ELR (cell line): ENCODE measurements at regions not wholly inside any gene's neighbourhood (a gene's known extent, or its start where the extent isn't known, plus 50 kb on each side); places are given as distances from the start of the nearest gene placed in this dataset.

Source experiments
- DNase-seq: peaks from one replicate; pipeline ENCODE4 v3.0.0-alpha.2; 2015; ENCODE audit warnings: low read depth

- peak; percentile 20 for DNase-seq
These were observed 100.7 kb upstream of the PGRMC2 start for GRCh38 chr4:128388352-128388630.

DNA sequence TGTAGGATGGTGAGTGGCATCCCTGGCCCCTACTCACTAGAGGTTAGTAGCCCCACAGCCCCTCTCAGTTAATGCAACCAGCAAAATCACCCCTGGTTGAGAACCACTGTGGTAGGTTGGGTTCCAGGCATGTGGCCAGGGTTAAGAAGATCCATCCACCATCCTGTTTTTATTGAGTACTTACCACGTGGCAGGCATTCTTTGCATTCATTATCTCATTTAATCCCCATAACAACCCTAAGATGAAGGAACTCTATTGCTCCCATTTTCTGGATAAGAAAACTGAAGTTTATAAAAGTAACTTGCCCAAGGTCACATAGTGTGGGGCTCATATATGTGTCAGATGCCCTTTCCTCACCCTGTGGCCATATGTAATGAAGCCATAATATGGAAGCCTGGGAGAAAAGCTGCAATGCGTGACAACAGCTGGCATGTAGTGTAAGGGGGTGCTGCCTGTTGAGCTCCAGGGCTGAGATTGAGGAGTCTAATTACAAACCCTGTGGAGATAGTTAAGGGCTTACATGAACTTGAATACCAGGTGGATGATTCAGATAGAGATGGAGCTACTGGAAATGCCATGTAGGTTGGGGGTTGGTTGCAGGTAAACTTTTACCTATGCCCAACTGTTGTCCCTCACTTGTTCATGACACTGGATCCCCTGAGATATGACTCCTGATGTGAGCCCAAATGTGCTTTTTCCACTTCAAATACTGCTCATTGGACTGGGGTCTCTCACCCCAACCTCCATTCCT lies 100.2 kb upstream of the PGRMC2 start:
- peak; percentile 19 for DNase-seq

DNA sequence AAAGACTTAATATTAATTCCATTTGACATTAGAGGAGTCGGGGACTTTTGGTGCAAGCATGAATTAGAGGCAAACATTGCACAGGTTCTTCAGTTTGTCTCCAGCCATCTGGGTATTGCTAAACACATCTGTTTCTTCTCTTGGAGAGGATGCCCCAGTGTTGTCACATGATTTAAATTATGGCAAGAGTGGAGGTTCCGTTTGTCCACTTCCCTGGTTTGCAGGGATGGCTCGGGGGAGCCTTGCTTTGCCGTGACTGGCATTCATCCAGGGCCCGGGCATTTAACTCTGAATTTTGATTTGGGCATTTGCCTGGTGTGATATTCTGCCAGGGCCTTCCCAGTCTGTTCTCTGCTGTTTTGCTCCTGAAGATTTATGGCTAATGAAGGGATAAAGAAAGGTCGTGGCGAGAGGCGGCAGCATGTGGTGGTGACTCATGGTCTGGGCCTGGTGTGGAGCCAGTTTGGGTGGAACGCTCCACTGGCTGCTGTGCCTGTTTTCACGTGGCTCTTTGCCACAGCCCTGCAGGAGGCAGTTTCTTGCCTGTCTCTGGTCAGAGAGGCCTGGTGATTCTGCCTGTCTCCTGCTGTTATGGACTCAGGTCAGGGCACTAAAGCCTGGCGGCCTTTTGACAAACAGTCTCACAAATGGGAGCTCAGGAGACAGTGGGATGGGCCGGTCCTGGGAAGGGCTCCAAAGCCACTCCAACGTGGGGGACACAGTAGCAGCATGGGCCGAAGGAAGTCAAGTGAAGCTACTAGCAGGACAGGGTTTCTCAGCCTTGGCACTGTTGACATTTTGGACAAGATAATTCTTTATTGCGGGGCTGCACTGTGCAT lies 99.4 kb upstream of the PGRMC2 start:
- DNase-seq = peak; percentile 90

GRCh38 chr4:128385683-128386304 lies 98.2 kb upstream of the PGRMC2 start:
- DNase-seq = peak; percentile 60

DNA sequence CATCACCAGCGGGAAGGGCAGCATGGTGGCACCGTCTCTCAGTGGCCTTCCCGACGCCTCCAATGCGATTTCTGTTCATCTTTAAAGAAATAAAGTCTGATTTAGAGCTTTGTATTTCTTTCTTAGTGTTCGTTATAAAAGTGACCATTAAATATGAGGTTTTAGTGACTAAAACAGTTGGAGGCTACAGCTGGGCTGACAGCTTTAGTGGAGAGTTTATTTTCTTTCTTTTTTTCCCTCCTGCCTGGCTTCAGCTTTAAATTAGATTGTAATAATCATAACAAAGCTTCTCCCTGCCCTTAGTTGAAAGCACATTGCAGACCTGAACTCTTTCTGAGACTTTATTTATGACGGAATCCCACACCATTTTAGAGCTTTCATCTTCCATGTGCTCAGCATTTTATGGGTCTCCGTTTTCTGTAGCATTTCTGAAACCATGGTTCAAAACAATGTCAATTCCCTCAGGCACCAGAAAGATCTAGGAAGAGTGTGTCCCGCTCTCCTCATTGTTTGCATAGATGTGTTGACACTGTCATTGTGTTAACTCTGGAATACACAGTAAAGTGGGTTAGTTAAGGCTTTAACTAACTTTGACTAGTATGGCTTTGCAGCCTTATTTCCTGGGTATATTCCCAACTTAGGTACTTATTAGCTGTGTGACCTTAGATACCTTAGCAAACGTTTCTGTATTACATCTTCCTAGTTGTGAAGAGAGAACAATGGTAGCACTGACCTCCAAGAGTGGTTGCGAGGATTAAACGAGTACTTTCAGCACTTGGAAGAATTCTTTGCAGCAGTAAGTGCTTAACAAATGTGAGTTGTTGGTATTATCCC lies 97.4 kb upstream of the PGRMC2 start:
- no peak for DNase-seq

- peak; percentile 16 for DNase-seq
These were observed 96.5 kb upstream of the PGRMC2 start for GRCh38 chr4:128384091-128384520.

- DNase-seq = no peak
These were observed 94.3 kb upstream of the PGRMC2 start for GRCh38 chr4:128381748-128382559.

- no peak for DNase-seq
These were observed 92.7 kb upstream of the PGRMC2 start for GRCh38 chr4:128380306-128380705.

GRCh38 chr4:128379860-128380259 lies 92.2 kb upstream of the PGRMC2 start:
- peak; percentile 44 for DNase-seq

DNA sequence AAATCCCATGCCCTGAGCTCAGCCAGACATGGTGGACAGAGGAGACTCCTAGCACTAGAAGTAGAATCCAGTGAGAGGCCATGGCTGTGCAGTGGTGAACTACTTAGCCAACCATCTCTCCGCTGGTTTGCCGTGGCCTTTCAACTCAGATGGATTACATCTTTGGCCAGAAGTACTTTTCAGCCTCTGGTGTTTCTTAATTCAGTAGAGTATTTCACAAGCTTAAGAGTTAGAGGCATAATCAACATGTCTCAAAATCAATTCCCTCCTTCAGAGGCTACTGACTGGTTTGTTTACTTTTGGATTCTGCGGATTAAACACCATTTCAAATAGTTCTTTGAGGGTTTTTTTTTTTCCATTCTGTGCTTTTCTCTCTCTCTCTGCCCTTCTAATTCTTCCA lies 91.1 kb upstream of the PGRMC2 start:
- DNase-seq = no peak

DNA sequence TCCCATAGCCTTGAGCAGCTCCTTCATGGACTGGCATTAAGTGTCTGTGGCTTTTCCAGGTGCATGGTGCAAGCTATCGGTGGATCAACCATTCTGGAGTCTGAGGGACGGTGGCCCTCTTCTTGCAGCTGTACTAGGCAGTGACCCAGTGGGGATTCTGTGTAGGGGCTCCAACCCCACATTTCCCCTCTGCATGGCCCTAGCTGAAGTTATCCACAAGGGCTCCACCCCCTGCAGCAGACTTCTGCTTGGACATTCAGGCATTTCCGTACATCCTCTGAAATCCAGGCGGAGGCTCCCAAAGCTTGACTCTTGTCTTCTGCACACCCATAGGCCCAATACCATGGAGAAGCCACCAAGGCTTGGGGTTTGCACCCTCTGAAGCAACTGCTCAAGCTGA lies 89.3 kb upstream of the PGRMC2 start:
- no peak for DNase-seq

- DNase-seq = no peak
These were observed 88.7 kb upstream of the PGRMC2 start for GRCh38 chr4:128376303-128376702.

GRCh38 chr4:128373628-128374027 lies 86.0 kb upstream of the PGRMC2 start:
- DNase-seq = no peak

DNA sequence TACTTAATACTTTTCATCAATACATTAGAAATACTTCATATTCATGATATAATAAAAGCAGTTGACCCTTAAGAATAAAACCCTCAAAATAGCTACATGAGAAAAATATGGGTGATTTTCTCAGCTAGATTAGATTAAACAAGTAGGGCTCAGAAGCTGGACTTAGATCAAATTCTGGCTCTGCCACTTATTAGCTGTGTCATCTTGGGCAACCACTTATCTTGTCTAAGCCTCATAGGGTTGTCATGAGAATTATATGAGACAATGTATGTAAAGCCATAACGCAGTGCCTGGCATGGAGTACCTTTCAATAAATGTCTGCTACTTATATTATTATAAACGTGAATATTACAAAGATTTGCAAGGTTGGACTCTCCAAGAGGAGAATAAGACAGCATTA lies 84.3 kb upstream of the PGRMC2 start:
- no peak for DNase-seq

DNA sequence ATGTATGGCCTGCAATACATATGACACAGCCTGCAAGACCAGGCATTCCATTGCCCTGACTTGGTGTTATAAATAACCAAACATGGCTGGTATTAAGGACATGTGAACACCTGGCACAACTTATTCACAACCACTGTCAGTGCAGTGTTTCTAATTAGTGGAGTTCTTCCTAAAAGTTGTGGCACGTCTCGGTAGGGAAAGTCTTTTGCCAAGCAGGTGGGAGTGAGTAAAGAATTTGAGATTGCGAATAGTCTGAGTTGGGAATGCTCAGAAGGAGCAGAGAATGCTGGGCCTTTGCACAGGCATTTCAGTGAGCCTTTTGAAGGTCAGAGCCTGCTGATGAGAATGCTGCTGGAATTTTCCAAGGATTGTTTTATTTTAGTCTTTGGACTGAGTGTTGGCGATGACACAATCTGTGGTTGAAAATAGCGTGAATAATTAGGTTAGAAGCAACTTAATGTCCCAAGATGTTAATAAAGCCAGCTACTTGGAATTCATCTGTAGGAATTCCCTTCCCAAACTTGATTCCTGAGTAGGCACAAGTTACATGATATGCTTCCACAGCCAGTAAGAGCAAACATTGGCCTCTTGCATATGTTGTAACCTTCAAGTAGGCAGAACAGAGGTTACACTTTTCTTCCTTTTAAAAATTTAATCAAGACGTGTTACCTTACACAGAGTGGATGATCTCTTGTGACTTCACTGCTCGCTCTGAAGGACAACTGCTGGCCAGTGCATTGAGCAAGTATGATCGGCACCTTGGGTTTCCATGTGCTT lies 83.6 kb upstream of the PGRMC2 start:
- DNase-seq = peak; percentile 14

DNA sequence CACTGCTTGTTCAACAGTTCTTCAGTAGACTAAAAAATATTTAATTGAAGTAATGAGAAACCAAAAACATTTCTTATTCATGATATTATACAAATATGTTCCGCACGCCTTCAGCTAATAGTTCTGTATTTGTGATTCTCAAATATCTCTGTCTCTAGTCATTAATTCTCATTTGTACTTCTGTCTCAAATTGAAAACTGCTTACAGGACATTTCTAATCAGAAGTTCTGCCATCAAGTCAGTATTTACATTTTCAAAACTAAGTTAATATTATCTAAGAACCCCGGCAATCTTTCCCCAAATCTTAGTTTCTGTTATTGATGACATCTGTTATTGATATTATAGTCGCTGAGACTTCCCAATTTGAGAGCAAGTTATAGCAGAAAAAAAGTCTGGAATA lies 78.6 kb upstream of the PGRMC2 start:
- no peak for DNase-seq

DNA sequence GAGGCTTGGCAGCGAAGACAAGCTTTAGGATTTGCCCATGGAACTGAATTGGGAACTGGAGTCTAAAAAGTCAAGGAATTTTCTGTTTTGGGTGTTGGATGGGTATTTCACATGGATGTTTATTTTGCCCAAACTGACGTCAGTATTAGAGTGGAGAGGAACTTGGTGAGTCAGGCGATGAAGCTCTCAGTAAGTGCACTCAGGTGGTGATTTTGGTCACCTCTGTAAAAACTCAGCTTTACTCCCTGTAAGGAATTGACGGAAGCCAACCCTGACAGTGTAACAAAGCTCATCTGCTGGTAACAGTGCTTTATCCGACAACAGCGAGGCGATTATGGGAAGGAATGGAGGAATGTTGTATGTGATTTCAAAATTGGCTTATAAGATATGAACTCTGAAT lies 77.0 kb upstream of the PGRMC2 start:
- DNase-seq = peak; percentile 20

- no peak for DNase-seq
These were observed 76.4 kb upstream of the PGRMC2 start for GRCh38 chr4:128363966-128364365.

DNA sequence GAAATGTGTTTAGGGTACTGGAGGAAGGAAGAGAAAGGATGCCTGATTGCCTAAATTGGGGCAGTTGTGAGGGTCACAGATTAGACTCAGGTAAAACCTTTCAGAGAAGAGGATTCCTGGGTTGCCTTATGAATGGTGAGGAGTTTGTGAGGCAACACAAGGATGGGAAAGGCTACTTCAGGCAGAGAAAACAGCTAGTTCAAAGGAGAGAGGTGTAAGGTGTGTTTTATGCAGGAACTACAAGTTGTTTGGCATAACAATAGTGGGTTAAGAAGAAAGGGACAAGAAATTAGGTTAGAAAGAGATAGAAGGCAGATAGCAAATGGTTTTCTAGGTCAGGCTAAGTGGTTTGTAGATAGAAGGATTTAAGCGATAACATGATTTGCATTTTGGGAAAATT lies 75.1 kb upstream of the PGRMC2 start:
- no peak for DNase-seq

DNA sequence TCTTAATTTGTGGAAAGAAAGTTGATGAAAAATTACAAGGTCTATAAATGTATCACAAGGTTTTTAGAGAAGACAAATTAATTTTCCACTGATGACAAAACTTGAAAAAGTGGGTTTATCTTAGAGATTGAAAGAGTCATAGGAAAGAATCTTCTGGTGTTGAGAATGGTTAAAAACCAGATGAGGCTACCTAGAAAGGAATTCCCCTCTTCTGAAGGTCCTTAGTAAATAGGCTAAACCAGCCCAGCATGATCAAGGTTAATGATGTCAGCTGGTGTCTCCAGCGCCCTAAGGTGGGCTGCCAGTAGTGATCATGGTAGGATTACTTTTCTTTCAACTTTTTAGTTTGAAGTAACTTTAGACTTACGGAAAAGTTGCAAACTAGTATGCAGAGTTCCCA lies 71.8 kb upstream of the PGRMC2 start:
- DNase-seq = no peak

GRCh38 chr4:128358913-128359279 lies 71.3 kb upstream of the PGRMC2 start:
- DNase-seq = no peak
